ENCODE measurements at regions not wholly inside any gene's neighbourhood (a gene's known extent, or its start where the extent isn't known, plus 50 kb on each side); places are given as distances from the start of the nearest gene placed in this dataset.

DNA sequence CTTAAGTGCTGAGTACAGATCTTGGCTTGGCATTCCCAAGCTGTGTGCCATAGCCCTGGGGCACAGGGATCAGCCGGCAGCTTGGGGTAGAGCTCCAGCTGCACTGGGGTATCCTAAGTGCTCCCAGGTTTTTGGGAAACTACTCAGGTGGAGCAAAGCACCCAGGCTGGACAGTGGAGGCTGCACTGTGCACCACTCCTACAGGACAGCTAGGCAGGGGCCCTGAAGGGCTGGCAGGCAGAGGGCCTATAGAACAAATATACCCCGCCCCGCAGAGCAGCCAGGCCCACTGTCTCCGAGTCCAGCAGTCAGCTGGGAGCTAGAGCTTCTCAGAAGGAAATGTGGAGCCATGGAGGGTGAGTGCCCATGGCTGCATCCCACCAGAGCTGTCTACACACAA, 691.7 kb upstream of the ADGRL2 start:
- Histone ChIP-seq H3K36me3 (ENCODE audit: low read depth, missing control alignments) (no peaks in the 10 kb centered on the region), H3K4me3 (no peak overlapping the region), H3K27me3 (no peaks in the 10 kb centered on the region), H3K27ac (no peak overlapping the region), H3K9me3 (no peaks in the 10 kb centered on the region), H3K4me1 (no peaks in the 10 kb centered on the region)
- 92 to 100% methylated on average over 4 of the region's 4 CpGs for WGBS, 2 donors
- TF ChIP-seq CTCF (IDR thresholded peaks at IDR 0.05) (no peak), POLR2A (IDR thresholded peaks at IDR 0.05) (no peak)
- intact Hi-C loops (cut with DNase I; ENCODE audit: low total_unique reads) = no loop called here
- no peak for DNase-seq

GRCh38 chr1:81097860-81098259, 702.9 kb upstream of the ADGRL2 start:
- Histone ChIP-seq H3K27me3 (no peaks in the 10 kb centered on the region), H3K36me3 (ENCODE audit: low read depth, missing control alignments) (no peaks in the 10 kb centered on the region), H3K4me1 (no peaks in the 10 kb centered on the region), H3K4me3 (no peak overlapping the region), H3K27ac (no peak overlapping the region), H3K9me3 (no peaks in the 10 kb centered on the region)
- TF ChIP-seq POLR2A (IDR thresholded peaks at IDR 0.05) (no peak), CTCF (IDR thresholded peaks at IDR 0.05) (no peak)
- WGBS, 2 donors = 59 to 65% methylated on average over 3 of the region's 3 CpGs
- intact Hi-C loops (cut with DNase I; ENCODE audit: low total_unique reads) = no loop called here
- DNase-seq = no peak

- no peaks in the 10 kb centered on the region for H3K27me3 ChIP-seq
- no peak overlapping the region for H3K27ac ChIP-seq
- no peak for DNase-seq
- no peaks in the 10 kb centered on the region for H3K9me3 ChIP-seq
- no peaks in the 10 kb centered on the region for H3K36me3 ChIP-seq (ENCODE audit: low read depth, missing control alignments)
- intact Hi-C loops (cut with DNase I; ENCODE audit: low total_unique reads) = no loop called here
- H3K4me3 ChIP-seq = no peak overlapping the region
- no peaks in the 10 kb centered on the region for H3K4me1 ChIP-seq
- TF ChIP-seq POLR2A (IDR thresholded peaks at IDR 0.05) (no peak), CTCF (IDR thresholded peaks at IDR 0.05) (no peak)
- WGBS, 2 donors = 98 to 100% methylated on average over 1 of the region's 1 CpG
Measured at GRCh38 chr1:81073580-81073979, 727.2 kb upstream of the ADGRL2 start.

DNA sequence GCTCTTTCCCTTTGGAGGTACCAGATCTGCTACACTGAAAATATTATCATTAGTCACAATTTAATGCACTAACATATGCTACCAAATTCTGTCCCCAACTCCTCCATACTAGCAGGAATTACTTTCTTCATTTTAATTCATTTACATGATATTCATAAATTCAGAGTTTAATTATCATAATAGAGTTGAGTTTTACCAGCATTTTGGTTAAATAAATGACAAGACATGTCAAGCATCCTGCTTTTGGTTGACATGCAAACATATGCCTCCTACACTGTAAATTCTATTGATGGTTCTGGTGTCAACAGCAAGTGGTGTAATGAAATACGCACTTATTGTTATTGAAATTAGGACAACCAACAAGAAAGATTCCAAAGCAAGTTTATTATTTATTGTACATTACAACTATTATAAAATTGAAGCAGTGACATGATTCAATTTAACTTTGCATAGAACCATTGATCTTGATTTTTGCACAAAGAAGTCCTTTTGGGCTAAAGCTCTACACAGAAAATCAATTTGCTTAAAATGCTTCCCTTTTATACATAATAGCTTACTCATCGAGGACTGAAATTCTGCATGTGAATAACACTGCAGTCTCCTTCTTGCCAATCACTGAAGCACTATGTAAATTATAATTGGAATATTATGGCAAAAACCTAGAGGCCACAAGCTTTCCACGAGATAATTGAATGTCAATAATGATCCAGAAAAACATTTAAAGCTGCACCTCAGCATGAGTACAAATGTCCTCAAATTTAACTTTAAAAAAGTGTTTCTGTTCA, 728.6 kb upstream of the ADGRL2 start:
- Histone ChIP-seq H3K9me3 (no peaks in the 10 kb centered on the region), H3K27ac (no peak overlapping the region), H3K36me3 (ENCODE audit: low read depth, missing control alignments) (no peaks in the 10 kb centered on the region), H3K27me3 (no peaks in the 10 kb centered on the region), H3K4me3 (no peak overlapping the region), H3K4me1 (no peaks in the 10 kb centered on the region)
- WGBS, 2 donors = 87 to 95% methylated on average over 3 of the region's 3 CpGs
- TF ChIP-seq POLR2A (IDR thresholded peaks at IDR 0.05) (no peak), CTCF (IDR thresholded peaks at IDR 0.05) (no peak)
- intact Hi-C loops (cut with DNase I; ENCODE audit: low total_unique reads) = no loop called here
- DNase-seq = no peak
